A204.1 (cell line): ENCODE measurements at regions not wholly inside any gene's neighbourhood (a gene's known extent, or its start where the extent isn't known, plus 50 kb on each side); places are given as distances from the start of the nearest gene placed in this dataset.
"Not testable (repeated sequence)": the region's sequence is repeated elsewhere in the genome, so short reads cannot be mapped to it uniquely, and the experiment has no call there.

Source experiments
- FAIRE-seq: peaks from 2 replicates; lab custom pipeline; 2012; peaks lifted over from hg19 to GRCh38; lab: Jason Lieb, UNC

DNA sequence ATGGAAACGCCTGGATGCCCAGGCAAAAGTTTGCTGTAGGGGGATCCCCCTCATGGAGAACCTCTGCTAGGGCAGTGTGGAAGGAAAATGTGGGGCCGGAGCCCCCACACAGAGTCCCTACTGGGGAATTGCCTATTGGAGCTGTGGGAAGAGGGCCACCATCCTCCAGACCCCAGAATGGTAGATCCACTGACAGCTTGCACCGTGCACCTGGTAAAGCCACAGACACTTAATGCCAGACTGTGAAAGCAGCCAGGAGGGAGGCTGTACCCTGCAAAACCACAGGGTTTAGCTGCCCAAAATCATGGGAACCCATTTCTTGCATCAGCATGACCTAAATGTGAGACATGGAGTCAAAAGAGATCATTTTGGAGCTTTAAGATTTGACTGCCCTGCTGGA is 302.0 kb upstream of the ST8SIA4 start:
- FAIRE-seq: not testable (repeated sequence)

DNA sequence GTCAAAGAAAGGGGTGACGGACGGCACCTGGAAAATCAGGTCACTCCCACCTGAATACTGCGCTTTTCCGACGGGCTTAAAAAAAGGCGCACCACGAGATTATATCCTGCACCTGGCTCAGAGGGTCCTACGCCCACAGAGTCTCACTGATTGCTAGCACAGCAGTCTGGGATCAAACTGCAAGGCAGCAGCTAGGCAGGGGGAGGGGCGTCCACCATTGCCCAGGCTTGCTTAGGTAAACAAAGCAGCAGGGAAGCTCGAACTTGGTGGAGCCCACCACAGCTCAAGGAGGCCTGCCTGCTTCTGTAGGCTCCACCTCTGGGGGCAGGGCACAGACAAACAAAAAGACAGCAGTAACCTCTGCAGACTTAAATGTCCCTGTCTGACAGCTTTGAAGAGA is 277.3 kb upstream of the ST8SIA4 start:
- not testable (repeated sequence) for FAIRE-seq

DNA sequence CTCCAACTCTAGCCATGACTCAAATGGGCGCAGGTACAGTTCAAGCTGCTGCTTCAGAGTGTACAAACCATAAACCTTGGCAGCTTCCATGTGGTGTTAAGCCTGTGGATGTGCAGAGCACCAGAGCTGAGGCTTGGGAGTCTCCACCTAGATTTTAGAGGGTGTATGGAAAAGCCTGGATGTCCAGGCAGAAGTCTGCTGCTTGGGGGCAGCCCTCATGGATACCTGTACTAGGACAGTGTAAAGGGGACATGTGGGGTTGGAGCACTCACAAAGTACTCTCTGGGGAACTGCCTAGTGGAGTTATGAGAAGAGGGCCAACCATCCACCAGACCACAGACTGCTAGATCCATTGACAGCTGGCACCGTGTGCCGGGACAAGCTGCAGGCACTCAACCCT is 273.5 kb upstream of the ST8SIA4 start:
- FAIRE-seq: no peak

DNA sequence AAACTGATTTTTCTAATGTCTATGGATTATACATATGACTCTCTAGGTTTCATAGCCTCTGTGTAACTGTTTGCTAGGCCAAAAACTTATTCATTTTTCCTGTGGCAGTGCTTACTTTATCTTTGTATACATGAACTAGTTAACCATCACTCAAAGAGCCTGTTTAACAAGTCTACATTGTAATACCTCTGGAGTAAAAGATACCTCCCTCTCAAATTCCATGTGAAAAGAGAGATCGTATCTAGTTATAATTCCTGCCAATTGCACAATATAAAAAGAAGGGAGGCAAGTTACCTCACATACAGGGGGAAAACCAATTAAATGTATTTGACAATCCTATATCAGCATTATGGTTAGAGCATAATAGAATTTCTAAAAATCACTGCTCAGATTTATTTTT is 271.9 kb upstream of the ST8SIA4 start:
- FAIRE-seq: no peak

DNA sequence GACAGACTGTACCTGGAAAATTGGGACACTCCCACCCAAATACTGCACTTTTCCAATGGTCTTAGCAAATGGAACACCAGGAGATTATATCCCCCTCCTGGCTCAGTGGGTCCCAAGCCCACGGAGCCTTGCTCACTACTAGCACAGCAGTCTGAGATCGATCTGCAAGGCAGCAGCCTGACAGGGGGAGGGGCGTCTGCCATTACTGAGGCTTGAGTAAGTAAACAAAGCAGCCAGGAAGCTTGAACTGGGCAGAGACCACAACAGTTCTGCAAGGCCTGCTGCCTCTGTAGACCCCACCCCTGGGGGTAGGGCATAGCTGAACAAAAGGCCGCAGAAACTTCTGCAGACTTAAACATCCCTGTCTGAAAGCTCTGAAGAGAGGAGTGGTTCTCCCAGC is 260.0 kb upstream of the ST8SIA4 start:
- FAIRE-seq: no peak

DNA sequence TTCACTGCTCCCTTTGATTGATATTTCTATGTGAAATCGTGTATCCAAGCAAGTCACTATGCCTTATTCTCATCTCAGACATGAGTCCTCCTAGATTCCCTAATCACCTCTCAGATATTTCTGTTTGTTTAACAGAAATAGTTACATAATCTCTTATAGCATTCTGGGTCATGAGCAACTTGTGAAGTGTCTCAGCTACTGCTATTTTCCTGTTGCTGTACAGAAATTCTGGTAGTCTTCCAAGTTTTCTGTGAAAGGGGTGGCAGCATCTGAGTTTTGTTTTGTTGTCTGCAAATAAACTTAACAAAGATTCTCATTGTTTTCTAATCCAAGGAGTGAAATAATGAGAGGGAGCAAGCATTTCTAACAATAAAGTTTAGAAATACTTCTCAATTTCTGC is 256.9 kb upstream of the ST8SIA4 start:
- no peak for FAIRE-seq

DNA sequence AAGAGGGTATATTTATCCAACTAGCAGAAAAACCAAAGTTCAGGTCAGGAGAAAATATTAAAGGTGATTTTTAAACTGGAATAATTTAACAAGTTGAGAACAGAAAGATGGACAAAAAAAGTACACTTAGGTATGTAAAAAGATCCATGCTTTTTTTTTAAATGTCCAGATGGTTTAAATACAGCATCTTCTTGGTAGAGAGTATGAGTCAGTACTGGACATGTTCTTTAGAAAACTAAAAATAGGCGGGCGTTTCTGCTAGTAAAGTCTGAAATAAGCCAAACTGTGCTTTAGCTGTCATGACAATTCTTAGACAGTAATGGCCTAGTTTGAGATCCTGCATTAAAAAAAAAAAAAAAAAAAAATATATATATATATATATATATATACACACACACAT is 255.9 kb upstream of the ST8SIA4 start:
- no peak for FAIRE-seq

DNA sequence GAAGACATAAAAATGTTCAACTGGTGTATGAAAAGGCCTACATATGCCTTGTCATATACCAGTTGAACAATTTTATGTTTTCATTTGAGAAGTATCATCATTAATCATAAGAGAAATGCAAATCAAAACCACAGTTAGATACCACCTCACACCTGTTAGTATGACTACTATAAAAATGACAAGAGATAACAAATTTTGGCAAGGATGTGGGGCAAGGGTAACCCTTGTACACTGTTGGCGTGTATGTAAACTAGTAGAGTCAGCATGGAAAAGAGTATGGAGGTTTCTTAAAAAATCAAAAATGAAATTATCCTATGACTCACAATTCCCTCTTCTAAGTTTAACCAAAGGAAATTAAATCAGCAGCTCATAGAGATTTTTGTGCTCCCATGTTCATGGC is 250.4 kb upstream of the ST8SIA4 start:
- no peak for FAIRE-seq

DNA sequence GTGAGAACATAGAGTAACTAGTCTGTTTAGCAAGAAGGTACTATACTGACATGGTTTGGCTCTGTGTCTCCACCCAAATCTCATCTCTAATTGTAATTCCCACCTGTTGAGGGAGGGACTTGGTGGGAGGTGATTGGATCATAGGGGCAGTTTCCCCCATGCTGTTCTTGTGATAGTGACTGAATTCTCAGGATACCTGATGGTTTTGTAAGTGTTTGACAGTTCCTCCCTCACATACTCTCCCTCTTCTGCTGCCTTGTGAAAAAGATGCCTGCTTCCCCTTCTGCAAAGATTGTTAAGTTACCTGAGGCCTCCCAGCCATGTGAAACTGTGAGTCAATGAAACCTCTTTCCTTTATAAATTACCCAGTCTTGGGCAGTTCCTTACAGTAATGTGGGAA is 240.4 kb upstream of the ST8SIA4 start:
- no peak for FAIRE-seq

DNA sequence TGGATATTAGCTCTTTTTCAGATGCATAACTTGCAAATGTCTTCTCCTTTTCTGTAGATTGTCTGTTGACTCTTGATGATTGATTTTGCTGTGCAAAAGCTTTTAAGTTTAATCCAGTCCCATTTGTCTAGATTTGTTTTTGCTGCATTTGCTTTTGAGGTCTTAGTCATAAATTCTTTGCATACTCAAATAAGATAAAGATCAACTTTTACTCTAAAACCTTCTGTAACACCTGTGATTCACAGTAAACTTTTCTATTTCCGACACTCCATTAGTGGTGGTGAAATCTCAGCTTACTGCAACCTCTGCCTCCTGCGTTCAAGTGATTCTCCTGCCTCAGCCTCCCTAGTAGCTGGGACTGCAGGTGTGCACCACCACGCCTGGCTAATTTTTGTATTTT is 239.0 kb upstream of the ST8SIA4 start:
- FAIRE-seq: no peak

DNA sequence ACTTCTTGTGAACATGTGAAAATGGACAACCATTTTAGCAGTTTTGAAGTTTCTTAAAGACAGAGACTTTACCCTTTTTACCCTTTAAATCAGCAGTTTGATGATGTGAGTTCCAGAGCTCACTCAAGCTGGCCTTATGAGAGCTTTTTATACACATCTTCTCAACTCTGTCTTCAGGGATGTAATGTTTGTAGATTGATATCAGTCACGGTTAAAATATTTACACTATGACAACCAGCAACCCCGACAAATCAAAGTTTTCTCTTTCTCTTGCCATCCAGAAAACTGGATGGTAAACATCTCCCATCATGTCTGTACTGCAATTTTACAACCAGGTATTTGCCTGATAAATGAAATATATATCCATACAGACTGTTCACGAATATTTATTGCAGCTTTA is 233.4 kb upstream of the ST8SIA4 start:
- FAIRE-seq: no peak

DNA sequence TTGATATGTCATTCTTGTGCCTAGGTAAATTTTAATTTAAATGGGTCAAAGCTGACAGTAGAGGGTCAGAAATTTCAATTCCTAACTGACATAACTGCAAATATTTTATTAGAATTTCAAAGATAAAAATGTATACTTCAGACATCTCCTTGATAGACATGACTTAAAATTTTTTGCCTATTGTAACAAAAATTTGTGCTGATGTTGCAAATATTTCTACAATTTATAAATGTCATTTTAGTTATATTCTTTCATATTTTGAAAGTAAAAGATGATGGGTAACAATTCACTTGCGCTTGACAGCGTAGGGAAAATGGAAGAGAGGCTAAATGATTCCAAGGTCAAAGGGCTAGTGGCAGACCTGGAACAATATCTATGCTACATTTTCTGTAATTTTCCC is 220.3 kb upstream of the ST8SIA4 start:
- no peak for FAIRE-seq

DNA sequence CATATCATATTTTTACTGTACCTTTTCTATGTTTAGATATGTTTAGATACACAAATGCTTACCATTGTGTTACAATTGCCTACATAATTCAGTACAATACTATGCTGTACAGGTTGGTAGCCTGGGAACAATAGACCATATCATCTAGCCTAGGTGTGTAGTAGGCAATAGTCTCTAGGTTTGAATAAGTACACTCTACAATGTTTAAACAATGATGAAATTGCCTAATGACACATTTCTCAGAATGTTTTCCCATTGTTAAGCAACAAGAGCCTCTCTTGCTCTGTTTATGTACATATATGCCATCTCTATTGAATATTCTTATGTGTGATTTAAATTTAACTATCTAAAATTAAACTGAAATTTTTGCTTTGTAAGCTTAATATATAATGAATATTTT is 209.6 kb upstream of the ST8SIA4 start:
- no peak for FAIRE-seq

DNA sequence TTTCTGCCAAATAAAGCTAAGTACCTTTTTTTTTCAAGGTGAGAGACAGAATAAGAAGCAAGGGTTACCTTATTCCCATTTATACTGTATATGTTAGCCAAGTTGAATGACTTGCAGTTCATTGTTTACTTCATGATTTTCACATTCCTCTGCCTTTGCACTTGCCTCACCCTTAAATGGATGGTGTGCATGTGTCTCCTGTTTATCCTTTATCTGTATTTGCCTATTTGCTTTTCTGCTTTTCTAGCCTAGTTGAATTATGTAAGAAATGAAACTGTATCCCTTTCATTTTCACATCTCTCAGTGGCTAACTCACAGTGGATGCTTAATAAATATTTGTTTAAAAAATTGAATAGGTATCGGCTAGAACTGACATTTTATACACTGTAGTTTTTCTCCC is 200.8 kb upstream of the ST8SIA4 start:
- FAIRE-seq: no peak

DNA sequence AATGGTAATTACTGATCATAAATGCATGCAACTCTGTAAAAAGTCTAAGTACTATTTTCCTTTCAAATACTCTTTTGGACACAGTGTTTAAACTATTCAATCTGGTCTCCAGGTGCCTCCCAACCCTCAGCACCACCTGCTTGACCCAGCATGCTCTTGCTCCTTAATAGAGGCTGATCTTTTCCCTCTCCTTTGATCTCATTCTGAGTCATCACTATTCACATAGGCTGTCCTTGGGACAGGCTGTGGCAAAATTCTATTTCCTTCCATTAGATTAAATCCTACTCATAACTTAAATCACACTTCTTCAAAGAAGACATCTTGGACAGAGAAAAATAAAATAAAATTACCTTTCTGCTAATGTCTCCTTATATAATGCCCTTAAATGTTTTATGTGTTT is 199.4 kb upstream of the ST8SIA4 start:
- FAIRE-seq: no peak

DNA sequence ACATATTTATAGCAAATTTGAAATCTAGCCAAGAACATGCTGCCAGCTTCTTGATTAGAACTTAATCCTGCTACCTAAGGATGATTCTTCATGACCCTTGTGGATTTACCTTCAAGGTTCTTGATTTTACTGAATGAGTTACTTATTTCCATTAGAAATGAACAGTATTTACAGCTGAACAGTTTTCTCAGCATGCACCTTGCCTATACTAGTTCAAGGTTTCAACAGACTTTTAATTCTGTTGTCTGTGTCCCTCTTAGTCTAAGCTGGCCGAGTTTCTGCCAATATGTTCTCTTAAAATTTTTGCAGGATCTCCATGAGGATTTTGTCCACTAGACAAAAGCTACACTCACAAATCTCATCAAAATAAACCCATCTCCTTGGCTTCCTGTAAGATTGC is 188.8 kb upstream of the ST8SIA4 start:
- no peak for FAIRE-seq

DNA sequence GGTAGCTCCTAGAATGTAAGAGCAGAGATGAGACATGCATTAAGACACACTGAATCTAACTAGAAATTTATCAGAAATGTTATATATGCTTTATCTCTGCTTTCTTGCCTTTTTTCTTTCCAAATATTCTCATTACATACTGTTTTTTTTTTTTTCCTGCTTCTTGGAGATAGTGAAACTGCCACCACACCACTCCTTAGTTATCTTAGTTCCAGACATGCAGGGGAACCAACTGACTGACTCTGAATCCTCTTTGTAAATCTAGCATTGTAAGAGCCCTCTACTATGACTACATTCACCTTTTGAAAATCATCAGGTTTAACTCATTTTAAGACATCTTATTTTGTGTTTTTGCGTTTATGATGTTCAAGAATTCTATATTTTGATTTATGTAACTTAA is 181.3 kb upstream of the ST8SIA4 start:
- no peak for FAIRE-seq

DNA sequence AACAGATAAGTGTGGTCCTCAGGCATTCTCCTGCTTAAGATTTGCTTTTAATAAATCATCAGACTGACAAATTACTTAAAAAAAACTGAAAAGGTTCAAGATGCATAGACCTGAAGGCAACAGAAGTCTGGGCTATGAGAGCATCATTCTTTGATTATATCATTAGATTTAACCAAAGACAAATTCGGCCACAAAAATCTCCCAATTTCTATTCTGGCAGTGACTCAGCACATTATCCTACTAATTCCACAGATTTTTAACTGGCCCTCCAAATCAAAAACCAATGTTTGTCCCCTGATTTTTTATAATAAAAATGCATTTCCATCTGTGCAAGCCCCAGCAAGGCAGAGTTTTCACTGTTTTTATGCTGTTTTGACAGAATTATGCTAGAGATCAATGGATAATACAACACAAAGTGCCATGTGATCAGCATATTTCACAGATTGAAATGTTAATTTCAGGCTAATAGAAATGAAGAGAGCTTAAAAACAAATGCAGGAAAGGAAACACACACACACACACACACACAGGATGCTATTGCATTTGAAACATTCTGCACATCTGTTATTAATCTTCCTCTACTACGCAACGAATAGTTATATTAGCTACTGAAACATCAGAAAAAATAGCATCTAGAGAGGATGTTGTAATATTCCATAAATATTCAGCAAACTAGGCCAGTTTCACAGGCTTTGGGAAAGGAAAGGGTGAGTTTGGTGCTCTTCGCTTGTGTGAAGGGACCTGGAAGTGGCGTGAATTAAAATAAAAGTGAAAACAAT is 177.6 kb upstream of the ST8SIA4 start:
- FAIRE-seq: no peak

DNA sequence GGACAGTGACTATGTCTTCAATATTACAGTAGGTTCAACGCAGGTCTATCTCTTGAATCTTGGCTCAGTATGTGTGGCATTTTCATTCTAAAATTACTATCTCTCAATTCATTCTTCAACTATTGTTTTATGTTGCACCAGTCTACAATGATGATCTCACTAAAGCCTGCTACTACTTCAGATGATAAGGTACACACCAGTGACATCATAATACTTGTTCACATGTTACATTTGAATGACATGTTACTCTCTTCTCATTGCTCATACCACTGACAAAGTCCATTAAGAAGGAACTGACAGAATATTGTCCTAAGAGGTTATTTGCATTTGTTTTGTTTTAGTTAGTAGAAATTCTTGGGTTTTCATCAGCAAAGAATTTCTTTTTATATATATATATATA is 165.2 kb upstream of the ST8SIA4 start:
- no peak for FAIRE-seq

DNA sequence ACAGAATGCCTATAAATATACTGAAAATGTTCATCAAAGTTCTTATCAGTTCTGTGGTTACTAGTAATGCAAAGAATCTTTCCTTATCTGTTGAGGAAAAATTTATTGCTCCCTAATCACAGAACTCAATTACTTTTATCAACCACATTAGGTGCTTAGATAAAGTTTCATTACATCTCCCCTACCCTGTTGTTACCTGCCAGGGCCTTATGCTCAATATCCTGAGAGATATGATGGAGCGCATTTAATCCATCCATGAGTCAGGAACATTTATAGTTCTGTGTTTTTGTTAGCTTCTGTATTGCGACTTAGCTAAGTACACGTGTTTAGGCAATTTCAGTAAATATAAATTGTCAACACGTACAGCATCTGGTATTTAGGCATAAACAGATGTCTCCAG is 164.3 kb upstream of the ST8SIA4 start:
- FAIRE-seq: no peak

DNA sequence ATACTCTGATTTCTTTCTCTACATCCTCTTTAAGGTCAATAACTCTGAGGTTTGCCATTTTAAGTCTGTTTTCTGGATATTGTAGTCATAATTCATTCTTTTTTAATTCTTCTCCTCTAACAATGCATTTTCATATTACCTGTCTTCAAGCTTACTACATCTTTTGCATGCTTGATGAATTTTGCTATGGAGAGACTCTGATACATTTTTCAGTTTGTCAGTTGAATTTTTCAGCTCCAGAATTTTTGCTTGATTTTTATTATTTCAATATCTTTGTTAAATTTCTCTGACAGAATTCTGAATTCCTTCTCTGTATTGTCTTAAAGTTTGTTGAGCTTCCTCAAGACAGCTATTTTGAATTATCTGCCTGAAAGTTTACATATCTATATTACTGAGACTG is 159.8 kb upstream of the ST8SIA4 start:
- FAIRE-seq: no peak

DNA sequence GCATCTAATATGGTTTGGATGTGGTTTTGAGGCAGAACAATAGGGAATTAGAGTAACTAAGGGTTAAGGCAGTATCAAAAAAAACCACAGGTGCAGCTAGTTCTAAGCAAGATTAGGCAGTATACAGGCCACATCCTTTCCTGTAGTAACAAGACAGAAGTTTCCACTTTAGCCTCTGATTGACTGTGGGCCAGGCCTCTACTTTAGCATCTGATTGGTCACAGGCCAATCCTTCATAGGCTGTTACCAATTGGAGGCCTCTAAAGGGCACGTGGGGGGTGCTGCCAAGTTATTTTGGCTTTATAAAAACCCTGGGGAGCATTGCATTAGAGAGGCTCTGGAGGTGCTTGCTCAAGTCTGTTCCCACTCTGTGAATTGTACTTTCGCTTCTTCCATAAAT is 144.1 kb upstream of the ST8SIA4 start:
- no peak for FAIRE-seq

DNA sequence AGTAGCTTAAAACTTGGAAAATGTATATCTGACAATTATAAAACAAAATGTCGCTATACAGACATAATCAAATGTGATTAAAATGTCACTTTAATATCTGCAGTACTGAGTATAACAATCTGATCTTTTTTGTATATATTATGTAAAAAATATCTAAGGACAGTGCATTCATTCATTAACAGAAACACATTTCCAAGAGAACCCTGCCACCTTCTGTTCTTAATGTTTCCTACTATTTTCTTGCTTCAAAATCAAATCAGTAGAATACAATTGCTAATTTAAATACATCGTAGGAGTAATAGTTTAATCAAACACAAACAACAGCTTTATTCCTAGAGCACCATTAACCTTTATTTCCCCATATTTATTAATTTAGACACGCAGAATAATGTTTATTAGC is 142.6 kb upstream of the ST8SIA4 start:
- FAIRE-seq: peak; percentile 68

DNA sequence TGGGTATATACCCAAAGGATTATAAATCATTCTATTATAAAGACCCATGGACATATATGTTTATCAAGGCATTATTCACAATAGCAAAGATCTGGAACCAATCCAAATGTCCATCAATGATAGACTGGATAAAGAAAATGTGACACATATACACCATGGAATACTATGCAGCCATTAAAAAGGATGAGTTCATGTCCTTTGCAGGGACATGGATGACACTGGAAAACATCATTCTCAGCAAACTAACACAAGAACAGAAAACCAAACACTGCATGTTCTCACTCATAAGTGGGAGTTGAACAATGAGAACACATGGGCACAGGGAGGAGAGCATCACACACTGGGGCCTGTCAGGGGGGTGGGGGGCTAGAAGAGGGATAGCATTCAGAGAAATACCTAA is 136.9 kb upstream of the ST8SIA4 start:
- not testable (repeated sequence) for FAIRE-seq

DNA sequence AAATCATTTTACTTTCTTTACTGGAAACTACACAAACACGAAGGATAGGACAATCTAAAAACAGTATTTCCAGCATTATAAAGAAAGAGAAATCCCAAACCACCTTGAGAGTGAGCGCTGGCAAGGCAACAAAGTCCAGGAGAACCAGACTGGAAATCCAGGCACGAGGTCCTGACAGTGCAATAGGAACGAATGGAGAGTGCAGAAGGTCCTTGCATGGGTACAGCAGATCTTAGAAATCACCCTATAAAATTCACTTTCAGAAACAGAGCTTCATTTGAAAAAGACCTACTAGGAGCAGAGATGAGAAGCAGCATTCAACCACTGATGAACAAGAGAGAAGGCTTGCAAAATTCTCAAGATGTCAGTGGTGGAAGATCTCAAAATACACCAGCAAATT is 133.7 kb upstream of the ST8SIA4 start:
- FAIRE-seq: no peak
